ENCODE measurements at regions not wholly inside any gene's neighbourhood (a gene's known extent, or its start where the extent isn't known, plus 50 kb on each side); places are given as distances from the start of the nearest gene placed in this dataset.

DNA sequence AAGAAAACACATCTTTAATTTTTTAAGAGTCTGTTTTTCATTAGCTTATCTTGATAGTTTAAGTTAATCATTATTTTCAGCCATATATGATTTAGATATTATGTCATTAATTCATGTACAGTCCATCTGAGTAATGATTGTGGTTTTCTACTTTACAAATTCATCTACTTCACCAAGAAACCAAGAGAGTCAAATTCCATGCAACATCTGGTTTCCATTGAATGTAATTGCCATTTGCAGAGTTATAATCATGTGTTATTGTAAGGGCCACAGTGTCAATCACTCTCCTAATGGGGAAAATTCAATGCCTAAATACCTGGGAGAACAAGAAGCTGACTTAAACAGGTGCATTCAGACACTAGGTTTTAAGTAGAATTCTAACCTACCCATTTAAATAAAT, 217.2 kb upstream of the OSR1 start:
- Histone ChIP-seq H3K4me3 (IDR thresholded peaks at IDR 0.05; ENCODE audit: insufficient read depth, low read depth, low read length) (no peak overlapping the region), H3K79me2 (ENCODE audit: insufficient read depth, low read depth) (no peaks in the 10 kb centered on the region), H4K20me1 (ENCODE audit: insufficient read depth) (no peaks in the 10 kb centered on the region), H3K27ac (no peak overlapping the region), H3K36me3 (ENCODE audit: insufficient read depth) (no peaks in the 10 kb centered on the region), H2AFZ (ENCODE audit: low read depth) (no peak overlapping the region), H3K4me2 (no peak overlapping the region), H3K9ac (no peak overlapping the region), H3K4me1 (ENCODE audit: low read depth, poor library complexity, severe bottlenecking) (no peaks in the 10 kb centered on the region), H3K27me3 (ENCODE audit: insufficient read depth, low read depth) (no peaks in the 10 kb centered on the region)
- TF ChIP-seq, protein P1, sequence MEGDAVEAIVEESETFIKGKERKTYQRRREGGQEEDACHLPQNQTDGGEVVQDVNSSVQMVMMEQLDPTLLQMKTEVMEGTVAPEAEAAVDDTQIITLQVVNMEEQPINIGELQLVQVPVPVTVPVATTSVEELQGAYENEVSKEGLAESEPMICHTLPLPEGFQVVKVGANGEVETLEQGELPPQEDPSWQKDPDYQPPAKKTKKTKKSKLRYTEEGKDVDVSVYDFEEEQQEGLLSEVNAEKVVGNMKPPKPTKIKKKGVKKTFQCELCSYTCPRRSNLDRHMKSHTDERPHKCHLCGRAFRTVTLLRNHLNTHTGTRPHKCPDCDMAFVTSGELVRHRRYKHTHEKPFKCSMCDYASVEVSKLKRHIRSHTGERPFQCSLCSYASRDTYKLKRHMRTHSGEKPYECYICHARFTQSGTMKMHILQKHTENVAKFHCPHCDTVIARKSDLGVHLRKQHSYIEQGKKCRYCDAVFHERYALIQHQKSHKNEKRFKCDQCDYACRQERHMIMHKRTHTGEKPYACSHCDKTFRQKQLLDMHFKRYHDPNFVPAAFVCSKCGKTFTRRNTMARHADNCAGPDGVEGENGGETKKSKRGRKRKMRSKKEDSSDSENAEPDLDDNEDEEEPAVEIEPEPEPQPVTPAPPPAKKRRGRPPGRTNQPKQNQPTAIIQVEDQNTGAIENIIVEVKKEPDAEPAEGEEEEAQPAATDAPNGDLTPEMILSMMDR (conservative IDR thresholded peaks at IDR 0.05; ENCODE audit: low read depth, low read length), result no peak

GRCh38 chr2:19574778-19575260, 216.4 kb upstream of the OSR1 start:
- TF ChIP-seq, protein P1 (conservative IDR thresholded peaks at IDR 0.05; ENCODE audit: low read depth, low read length), result no peak
- Histone ChIP-seq H3K4me1 (ENCODE audit: low read depth, poor library complexity, severe bottlenecking) (no peaks in the 10 kb centered on the region), H3K27ac (no peak overlapping the region), H2AFZ (ENCODE audit: low read depth) (no peak overlapping the region), H3K4me2 (no peak overlapping the region), H3K9ac (no peak overlapping the region), H3K27me3 (ENCODE audit: insufficient read depth, low read depth) (no peaks in the 10 kb centered on the region), H3K36me3 (ENCODE audit: insufficient read depth) (no peaks in the 10 kb centered on the region), H4K20me1 (ENCODE audit: insufficient read depth) (no peaks in the 10 kb centered on the region), H3K4me3 (IDR thresholded peaks at IDR 0.05; ENCODE audit: insufficient read depth, low read depth, low read length) (no peak overlapping the region), H3K79me2 (ENCODE audit: insufficient read depth, low read depth) (no peaks in the 10 kb centered on the region)

- no peaks in the 10 kb centered on the region for H3K36me3 ChIP-seq (ENCODE audit: insufficient read depth)
- no peak overlapping the region for H2AFZ ChIP-seq (ENCODE audit: low read depth)
- no peak overlapping the region for H3K27ac ChIP-seq
- no peak overlapping the region for H3K4me3 ChIP-seq (IDR thresholded peaks at IDR 0.05; ENCODE audit: insufficient read depth, low read depth, low read length)
- H3K27me3 ChIP-seq (ENCODE audit: insufficient read depth, low read depth), result no peaks in the 10 kb centered on the region
- H3K4me2 ChIP-seq, result no peak overlapping the region
- no peak overlapping the region for H3K9ac ChIP-seq
- TF ChIP-seq, protein P1 (conservative IDR thresholded peaks at IDR 0.05; ENCODE audit: low read depth, low read length), result no peak
- no peaks in the 10 kb centered on the region for H4K20me1 ChIP-seq (ENCODE audit: insufficient read depth)
- no peaks in the 10 kb centered on the region for H3K79me2 ChIP-seq (ENCODE audit: insufficient read depth, low read depth)
- H3K4me1 ChIP-seq (ENCODE audit: low read depth, poor library complexity, severe bottlenecking), result no peaks in the 10 kb centered on the region
These were observed 215.4 kb upstream of the OSR1 start for GRCh38 chr2:19573784-19574183.

DNA sequence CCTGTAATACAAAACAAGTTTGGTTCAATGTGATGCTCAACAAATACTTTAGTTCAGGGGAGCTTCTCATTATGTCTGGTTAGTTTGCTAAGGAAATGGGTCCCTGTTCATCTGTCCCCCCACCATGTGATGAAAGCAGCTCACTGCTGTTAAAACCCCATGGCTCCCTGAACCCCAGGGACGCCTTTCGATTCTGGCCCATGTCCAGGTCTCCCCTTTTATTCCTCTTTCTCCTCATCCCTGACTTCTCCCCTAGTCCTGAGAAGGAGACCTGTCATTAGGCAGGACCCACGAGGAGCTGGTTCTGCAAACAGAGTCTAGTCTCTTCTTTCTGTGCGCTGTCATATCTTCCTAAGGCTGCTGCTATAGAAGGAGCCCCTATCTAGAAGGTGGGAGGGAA, 213.3 kb upstream of the OSR1 start:
- Histone ChIP-seq H3K27me3 (ENCODE audit: insufficient read depth, low read depth) (no peaks in the 10 kb centered on the region), H3K4me1 (ENCODE audit: low read depth, poor library complexity, severe bottlenecking) (no peaks in the 10 kb centered on the region), H3K79me2 (ENCODE audit: insufficient read depth, low read depth) (no peaks in the 10 kb centered on the region), H2AFZ (ENCODE audit: low read depth) (no peak overlapping the region), H4K20me1 (ENCODE audit: insufficient read depth) (no peaks in the 10 kb centered on the region), H3K36me3 (ENCODE audit: insufficient read depth) (no peaks in the 10 kb centered on the region), H3K9ac (no peak overlapping the region), H3K4me3 (IDR thresholded peaks at IDR 0.05; ENCODE audit: insufficient read depth, low read depth, low read length) (no peak overlapping the region), H3K4me2 (no peak overlapping the region), H3K27ac (no peak overlapping the region)
- TF ChIP-seq, protein P1 (conservative IDR thresholded peaks at IDR 0.05; ENCODE audit: low read depth, low read length), result no peak

Measured in KMS-11 (cell line).